Brain pericyte (primary cell): ENCODE measurements at regions not wholly inside any gene's neighbourhood (a gene's known extent, or its start where the extent isn't known, plus 50 kb on each side); places are given as distances from the start of the nearest gene placed in this dataset.
"Not testable (repeated sequence)": the region's sequence is repeated elsewhere in the genome, so short reads cannot be mapped to it uniquely, and the experiment has no call there.

Source experiments
- DNase-seq: peaks from one replicate; pipeline ENCODE4 v3.0.0-alpha.2; 2012; ENCODE audit warnings: low read depth, low spot score

DNA sequence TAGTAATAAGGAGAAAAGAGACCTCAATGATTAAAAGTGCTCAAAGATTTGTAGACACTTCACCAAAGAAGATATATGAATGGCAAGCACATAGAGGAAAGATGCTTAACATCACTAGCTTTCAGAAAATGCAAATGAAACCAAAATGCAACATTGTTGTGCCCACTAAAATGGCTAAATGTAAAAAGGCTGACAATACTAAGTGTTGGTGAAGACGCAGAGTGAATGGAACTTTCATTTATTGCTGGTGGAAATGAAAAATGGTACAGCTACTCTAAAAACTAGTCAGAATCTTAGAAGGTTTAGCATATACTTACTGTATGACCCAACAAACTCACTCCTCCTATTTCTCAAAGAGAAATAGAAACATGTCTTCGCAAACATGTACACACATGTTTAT lies 212.9 kb upstream of the PITRM1 start:
- DNase-seq, result no peak

DNA sequence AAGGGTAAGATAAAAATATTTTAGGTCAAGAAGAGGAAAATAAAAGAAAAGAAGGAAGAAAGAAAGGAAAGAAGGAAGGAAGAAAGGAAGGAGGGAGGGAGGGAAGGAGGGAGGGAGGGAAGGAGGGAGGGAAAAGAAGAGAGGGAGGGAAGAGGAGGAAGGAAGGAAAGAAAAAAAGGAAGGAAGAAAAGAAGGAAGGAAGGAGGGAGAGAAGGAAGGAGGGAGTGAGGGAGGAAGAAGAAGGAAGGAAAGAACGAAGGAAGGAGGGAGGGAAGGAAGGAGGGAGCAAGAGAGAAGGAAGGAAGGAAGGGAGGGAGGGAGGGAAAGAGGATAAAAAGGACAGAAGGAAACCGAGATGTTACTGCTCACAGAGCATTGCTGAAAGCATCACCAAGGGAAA lies 209.5 kb upstream of the PITRM1 start:
- no peak for DNase-seq

DNA sequence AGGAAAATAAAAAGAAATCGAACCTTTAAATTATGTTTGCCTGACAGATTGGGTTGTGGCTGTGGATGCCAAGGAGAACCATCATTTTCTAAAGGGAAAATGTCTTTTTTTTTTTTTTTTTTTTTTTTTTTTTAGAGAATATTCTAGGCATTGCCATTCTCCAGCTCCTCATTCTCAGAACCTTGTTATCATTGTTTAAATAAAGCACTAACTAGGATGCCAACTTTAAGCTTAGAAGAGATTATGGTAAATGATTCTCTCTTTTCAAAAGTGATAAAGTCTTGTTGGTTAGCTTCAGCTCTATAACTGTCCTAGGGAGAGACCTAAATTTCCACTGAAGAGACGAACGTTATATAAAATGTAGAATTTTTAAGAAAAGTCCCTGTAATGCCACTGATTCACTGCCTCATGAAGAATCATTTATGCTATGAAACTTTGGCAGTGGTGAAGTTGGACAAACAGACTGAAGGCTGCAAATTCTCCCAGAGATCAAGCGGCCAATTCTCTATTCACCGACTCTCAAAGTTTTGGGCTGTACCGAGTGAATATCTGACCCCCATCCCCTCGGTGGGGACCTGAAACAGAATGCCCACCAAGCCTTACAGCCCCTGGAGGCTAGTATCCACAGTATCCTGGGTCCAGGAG lies 207.9 kb upstream of the PITRM1 start:
- DNase-seq, result no peak

DNA sequence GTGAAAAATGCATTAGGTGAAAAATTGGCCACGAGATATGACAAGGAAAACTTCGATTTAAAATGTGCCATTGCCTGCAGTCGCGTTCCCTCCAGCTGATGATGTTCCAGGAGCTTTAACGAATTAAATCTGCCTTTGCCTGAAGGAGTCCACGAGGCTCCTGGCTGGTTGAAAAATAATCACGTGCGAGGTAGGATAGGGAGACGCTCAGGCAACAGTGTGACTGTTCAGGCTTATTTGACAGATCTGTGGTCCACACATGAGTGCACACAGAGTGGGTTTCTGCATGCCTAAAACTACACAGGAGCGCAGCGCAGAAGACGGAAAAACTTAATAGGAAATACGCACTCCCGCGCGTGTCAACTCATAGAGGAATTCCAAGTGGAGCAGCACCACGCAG lies 204.0 kb upstream of the PITRM1 start:
- no peak for DNase-seq

DNA sequence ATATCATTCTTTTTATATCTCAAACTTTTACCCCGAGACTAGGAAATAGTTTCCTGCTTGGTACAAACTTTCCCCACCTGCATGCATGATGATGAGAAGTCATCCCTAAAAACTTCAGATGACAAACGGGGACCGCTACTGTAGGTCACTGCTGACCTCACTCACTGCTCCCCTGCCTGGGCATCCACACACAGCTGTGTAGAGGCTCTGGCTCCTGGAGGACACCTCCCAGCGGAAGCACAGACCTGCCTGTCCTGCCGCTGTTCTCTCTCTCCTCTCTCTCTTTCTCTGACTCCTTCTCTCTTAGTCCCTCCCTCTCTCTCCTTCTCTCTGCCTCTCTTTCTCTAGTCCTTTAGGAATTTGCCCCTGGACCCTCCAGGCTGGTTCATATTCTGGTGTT lies 202.9 kb upstream of the PITRM1 start:
- DNase-seq, result no peak

DNA sequence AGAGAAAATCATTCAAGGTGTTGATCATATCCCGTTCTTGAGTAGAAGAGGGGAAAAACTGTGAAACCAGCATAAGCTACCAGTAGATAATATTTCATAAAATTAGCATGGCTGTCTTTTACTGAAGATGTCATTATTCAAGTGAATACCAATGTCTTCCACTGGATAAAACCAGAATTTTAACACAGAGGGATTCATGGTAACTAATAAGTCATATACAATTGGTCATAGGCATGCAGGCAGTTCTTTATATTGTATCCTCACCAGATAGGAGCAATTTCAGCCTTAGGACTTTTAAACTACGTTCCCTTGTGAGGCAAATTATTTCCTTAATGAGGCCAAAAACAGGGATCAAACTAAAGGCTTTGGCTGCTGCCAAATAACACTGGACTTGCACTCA lies 202.3 kb upstream of the PITRM1 start:
- no peak for DNase-seq

DNA sequence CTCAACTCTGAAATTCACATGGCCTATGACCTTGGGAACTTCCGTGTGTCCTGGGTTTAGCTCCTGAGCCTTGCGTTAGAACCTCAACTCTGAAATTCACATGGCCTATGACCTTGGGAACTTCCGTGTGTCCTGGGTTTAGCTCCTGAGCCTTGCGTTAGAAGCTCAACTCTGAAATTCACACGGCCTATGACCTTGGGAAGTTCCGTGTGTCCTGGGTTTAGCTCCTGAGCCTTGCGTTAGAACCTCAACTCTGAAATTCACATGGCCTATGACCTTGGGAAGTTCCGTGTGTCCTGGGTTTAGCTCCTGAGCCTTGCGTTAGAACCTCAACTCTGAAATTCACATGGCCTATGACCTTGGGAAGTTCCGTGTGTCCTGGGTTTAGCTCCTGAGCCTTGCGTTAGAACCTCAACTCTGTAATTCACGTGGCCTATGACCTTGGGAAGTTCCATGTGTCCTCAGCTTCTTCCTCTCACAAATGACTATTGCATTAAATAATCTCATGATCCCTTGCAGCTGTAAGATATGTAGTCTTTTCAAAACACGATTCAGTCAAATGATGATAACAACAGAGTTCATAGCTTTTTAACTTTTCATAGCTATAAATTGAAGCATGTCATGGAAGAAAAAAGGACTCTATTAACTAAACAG lies 200.9 kb upstream of the PITRM1 start:
- not testable (repeated sequence) for DNase-seq

DNA sequence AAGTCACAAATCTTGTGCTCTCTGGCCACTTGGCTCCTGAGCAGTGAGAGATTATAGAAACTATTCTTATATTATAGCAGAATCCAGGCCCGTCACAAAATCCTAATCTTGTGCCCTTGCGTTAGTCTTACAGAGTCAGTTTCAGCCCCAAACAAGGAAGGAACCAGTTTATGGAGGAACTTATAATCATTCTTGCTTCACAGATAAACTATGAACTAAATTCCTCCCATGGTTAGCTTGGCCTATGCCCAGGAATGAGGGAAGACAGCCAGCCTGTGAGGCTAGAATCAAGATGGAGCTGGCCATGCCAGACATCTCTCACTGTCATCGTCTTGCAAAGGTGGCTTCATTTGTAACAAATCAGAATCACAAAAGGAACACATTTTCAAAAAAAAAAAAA lies 199.7 kb upstream of the PITRM1 start:
- no peak for DNase-seq

DNA sequence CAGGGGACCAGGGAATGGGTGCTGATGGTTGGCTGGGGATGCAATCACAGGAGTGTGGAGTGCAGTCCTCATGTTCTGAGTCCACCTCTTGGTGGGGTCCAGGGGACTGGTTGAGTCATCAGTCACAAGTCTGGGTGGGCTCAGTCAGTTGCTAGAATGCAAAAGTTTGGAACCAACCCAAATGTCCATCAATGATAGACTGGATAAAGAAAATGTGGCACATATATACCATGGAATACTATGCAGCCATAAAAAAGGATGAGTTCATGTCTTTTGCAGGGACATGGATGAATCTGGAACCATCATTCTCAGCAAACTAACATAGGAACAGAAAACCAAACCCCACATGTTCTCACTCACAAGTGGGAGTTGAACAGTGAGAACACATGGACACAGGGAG lies 199.0 kb upstream of the PITRM1 start:
- DNase-seq, result not testable (repeated sequence)

DNA sequence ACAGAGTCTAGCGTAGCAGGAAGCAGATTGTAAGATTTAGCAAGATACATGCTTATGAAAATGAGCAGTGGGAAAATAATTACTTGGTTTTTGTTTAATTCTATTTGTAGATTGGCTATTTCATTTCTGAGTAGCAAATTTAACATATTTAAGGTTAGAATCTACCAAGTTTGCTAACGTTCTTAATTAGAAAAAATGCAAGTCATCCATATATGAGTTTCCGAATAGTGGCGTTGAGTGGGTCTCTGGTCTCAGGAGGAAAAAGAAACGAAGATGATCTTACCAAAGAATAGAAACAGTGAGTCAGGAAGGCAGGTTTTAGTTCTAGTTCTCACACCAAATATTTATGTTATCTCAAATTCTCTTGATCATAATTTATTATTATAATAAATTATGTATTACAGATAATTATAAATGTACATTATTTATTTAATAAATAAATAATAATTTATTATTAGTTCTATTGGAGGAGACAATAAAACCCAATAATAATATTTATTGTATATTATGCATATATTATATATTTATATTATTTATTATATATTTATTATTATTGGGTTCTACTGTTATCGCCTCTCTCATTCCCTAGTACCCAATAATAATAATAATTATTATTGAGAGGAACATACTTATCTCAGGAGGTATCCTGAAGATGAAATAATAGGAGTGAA lies 194.3 kb upstream of the PITRM1 start:
- no peak for DNase-seq

DNA sequence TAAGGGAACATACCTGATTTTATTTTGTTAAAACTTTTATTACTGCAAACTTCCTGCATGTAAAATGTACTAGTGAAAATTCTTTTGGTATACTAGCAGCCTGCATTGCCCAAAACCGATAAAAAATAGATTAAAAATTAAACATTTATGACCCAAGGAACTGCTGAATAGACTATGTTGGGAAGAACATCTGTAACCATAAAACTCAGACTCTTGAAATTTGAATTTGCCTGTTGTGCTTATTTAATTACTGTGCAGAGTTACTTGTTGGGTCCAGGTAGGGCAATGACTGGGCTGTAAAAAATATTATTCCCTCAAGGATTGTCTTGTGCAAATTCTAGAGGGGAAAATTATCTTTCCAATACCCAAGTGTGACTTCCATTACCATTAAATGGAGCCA lies 193.5 kb upstream of the PITRM1 start:
- no peak for DNase-seq

DNA sequence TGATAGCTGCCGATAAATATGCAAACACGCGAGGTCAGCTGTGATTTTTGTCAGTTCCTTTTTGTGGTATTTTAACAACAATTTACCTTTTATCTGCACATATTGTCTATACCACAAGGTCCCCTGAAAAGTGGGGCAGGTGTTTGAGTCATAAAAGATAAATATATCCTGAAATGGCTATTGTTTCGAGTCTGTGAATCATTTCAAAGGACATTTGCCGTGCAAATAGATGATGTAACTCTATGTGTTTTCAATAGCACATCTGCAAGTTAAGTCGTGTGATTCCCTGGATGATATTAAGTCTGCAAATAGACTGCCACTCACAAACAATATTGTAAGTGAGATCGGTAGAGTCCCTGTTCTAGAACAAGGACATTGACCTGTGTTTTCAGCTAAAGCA lies 193.0 kb upstream of the PITRM1 start:
- no peak for DNase-seq

DNA sequence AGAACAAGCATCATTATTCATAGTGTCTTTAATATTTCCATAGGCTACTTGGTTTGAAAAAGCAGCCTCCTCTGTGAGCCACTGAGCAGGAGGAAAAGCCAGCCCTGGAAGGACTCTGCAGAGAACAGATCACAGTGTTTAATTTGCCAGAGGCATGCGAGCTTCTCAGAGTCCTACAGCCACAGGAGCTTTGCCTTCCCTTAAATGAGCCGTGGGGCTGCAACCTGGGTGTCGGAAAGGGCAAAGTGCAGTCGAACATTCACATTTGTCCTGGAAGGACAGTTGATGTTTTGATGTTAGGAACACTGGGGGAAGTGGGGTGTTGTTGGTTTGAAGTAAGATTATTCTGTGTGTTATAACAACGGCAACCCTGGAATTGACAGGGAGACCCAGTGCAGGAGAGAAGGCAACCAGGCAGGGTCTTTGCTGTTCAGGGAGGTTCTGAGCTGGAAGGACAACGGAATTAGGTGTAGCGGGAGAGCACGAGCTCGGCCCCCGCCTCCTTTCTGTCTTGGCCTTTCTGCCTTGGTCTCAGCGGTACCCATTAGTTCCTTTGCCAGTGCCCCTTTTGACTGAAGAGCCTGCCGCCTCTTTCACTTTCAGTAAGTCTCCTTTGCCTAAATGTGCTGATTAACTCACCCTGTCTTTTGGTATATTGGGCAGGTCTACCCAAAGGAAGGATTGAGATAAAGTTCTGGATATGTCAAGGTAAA lies 192.3 kb upstream of the PITRM1 start:
- DNase-seq, result no peak

DNA sequence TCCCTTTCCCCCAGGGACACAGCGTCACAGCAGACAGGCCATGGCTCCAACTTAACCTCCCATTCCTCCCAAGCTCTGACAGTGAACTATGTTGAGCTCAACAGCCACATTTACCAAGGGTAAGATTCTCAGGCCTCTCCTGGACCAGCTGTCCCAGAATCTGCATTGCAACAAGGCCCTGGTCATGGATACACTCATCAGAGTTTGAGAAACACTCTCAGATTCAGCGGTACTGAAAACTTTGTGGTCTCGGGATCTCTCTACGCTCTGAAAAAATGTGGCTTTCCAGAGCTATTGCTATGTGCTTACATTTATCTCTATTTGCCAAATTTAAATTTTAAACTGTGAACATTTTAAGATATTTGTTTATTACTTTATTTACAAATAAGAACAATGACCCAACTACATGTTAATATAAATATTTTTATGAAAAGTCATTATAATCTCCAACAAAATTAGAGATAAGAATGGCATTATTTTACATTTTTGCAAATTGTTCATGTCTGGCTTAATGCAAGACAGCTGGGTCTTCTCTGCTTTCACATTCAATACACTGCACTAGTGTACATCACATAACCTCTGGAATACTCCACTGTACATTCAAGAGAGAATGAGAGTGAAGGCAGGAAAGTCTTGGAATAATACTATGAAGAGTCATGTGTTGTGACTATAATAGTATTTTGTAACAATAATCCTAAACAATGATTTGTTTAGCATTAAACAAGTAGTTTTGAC lies 190.9 kb upstream of the PITRM1 start:
- DNase-seq, result no peak

DNA sequence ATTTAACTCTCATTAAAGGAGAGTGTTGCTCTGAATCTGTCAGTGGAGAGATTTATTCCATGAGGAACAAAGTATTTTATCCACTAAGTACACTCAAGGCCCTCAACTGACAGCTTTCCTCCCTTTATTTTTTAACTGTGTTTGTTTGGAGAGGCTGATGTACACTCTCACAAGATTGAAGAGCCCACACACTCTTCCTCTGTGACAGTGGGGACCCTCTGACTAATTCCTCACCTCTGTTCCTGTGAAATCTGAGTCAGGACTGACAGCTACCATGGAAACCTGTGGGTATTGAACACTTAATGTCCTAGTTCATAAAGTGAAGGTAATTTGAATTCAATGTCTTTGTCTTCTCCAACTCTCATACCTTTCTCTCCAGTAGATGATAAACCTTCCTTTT lies 189.8 kb upstream of the PITRM1 start:
- no peak for DNase-seq

DNA sequence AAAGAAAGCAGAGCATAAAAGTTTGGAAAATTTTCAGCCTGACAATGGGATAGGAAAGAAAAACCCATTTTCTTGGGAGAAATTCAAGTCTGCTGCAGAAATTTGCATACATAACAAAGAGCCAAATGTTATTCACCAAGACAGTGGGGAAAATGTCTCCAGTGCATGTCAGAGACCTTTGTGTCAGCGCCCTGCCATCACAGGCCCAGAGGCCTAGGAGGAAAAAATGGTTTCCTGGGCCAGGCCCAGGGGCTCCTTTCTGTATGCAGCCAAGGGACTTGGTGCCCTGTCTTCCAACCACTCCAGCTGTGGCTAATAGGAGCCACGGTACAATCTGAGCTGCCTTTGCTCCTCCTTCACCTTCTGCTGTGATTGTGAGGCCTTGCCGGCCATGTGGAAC lies 189.1 kb upstream of the PITRM1 start:
- no peak for DNase-seq

DNA sequence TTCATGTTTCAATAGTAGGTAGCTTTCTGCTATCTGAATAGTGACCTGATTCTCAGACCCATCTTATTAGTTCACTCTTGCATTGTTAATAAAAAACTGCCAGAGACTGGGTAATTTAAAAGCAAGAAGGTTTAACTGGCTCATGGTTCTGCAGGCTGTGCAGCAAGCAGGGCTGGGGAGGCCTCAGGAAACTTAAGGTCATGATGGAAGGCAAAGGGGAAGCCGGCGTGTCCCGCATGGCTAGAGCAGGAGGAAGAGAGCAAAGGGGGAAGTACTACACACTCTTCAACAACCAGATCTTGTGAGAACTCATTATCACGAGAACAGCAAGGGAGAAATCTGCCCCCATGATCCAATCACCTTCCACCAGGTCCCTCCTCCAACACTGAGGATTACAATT lies 185.2 kb upstream of the PITRM1 start:
- DNase-seq, result no peak

DNA sequence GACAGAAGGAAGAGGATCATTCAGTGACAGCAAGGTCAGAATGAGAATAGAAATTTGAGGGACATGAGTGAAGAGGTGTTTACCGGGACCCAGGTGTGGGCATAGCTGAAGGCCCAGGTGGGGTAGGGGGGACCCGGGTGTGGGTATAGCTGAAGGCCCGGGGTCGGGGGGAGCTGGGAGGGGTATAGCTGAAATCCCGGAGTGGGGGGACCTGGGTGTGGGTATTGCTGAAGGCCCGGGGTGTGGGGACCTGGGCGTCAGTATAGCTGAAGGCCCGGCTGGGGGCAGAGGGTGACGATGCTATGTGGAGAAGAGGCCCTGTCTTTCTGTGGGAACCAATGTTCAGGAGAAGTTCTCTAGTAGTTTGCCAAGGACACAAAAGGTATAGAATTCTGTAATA lies 183.0 kb upstream of the PITRM1 start:
- no peak for DNase-seq

DNA sequence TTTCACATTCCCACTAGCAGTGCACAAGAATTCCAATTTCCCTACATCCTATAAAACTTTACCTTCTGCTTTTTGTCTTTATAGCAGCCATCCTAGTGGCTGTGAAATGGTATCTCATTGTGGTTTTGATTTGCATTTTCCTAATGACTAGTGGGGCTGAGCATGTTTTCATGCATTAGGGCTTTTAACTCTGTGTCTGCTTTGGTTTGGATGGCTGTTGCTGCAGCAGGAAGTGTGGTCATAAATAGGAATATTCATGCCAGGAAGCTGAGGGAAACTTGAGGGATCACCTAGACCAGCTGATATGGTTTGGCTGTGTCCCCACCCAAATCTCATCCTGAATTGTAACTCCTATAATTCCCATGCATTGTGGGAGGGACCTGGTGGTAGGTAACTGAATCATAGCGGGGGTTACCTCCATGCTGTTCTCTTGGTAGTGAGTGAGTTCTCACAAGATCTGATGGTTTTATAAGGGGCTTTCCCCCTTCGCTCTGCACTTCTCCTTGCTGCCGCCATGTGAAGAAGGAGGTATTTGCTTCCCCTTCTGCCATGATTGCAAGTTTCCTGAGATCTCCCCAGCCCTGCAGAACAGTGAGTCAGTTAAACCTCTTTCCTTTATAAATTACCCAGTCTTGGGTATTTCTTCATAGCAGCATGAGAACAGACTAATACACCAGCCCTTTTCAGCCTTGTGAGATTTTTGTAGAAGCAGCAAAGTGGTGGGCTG lies 181.8 kb upstream of the PITRM1 start:
- DNase-seq, result no peak

DNA sequence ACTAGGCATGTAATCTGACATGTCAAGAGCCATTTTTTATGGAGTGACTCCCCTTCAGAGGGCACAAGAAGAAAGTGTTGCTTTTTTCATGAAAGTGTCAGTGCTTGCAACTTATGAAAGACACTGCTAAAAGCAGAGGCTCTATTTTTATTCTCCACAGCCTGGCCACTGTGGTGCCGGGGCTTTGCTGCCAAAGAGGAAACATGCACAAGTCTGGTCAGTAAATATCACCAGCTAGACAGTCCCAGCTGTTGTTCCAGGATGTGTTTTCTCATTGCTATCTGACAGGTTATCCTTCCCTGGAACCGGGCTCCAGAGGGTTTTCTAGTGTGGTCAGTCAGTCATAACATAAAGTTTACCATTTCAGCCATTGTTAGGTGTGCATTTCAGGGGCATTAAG lies 180.7 kb upstream of the PITRM1 start:
- DNase-seq, result no peak

DNA sequence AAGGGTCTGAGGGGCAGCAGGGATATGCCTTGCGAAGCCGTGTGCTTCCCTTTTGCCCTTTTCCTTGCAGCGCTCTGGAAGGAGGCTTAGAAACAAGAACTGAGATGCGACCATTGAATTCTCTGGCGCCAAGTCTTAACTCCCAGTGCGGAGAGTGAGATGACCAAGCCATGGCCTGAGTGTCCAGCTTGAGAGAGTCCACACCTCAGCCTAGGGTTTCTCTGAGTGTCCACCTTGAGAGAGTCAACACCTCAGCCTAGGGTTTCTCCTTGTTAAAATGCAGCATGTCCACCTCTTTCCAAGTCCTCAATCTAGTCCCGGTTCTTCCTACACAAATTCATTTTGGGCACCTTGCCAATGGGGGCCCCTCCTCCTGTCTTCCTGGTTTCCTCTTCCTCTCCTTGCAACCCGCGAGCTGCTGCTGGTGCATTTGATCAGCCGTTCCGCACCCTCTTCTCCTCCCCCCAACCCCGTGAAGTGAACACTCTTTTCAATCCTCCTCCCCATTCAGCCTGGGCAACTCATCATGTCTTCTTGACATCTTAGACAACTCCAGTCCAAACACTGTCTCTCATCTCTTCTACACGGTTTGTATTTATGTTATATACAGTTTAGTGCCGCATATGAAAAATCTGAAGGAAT lies 178.2 kb upstream of the PITRM1 start:
- DNase-seq, result no peak
